Inflammatory macrophage treated with lipopolysaccharide for 4 hours (primary cell): ENCODE measurements at regions not wholly inside any gene's neighbourhood (a gene's known extent, or its start where the extent isn't known, plus 50 kb on each side); places are given as distances from the start of the nearest gene placed in this dataset.

ENCODE experiments used
- DNase-seq: peaks from one replicate; pipeline ENCODE4 v3.0.0-alpha.2; 2020

- DNase-seq: no peak
Observed at GRCh38 chr5:126301056-126301455, 122.2 kb upstream of the GRAMD2B start.

GRCh38 chr5:126309860-126310259 lies 113.3 kb upstream of the GRAMD2B start:
- DNase-seq: no peak

GRCh38 chr5:126311766-126312165 lies 111.4 kb upstream of the GRAMD2B start:
- no peak for DNase-seq

GRCh38 chr5:126315341-126315740 lies 107.9 kb upstream of the GRAMD2B start:
- DNase-seq: no peak

- no peak for DNase-seq
Observed at GRCh38 chr5:126332326-126332725, 90.9 kb upstream of the GRAMD2B start.

- no peak for DNase-seq
Observed at GRCh38 chr5:126334760-126335159, 88.4 kb upstream of the GRAMD2B start.

GRCh38 chr5:126335886-126336285 lies 87.3 kb upstream of the GRAMD2B start:
- no peak for DNase-seq

- DNase-seq: no peak
Observed at GRCh38 chr5:126338635-126339034, 84.6 kb upstream of the GRAMD2B start.

GRCh38 chr5:126339215-126339805 lies 83.9 kb upstream of the GRAMD2B start:
- peak; percentile 52 for DNase-seq

GRCh38 chr5:126341906-126342630 lies 81.1 kb upstream of the GRAMD2B start:
- DNase-seq: no peak

GRCh38 chr5:126348855-126349635 lies 74.2 kb upstream of the GRAMD2B start:
- no peak for DNase-seq

- no peak for DNase-seq
Observed at GRCh38 chr5:126351153-126351552, 72.1 kb upstream of the GRAMD2B start.

GRCh38 chr5:126354012-126354857 lies 69.0 kb upstream of the GRAMD2B start:
- DNase-seq: peak; percentile 52

- DNase-seq: no peak
Observed at GRCh38 chr5:126354858-126355731, 68.1 kb upstream of the GRAMD2B start.

- peak; percentile 9 for DNase-seq
Observed at GRCh38 chr5:126355940-126356339, 67.3 kb upstream of the GRAMD2B start.

- DNase-seq: peak; percentile 68
Observed at GRCh38 chr5:126357585-126358342, 65.4 kb upstream of the GRAMD2B start.

GRCh38 chr5:126358525-126358924 lies 64.7 kb upstream of the GRAMD2B start:
- DNase-seq: peak; percentile 37

GRCh38 chr5:126359884-126360283 lies 63.3 kb upstream of the GRAMD2B start:
- peak; percentile 25 for DNase-seq

- peak; percentile 86 for DNase-seq
Observed at GRCh38 chr5:126360467-126360866, 62.7 kb upstream of the GRAMD2B start.

GRCh38 chr5:126363658-126364057 lies 59.6 kb upstream of the GRAMD2B start:
- peak; percentile 59 for DNase-seq
